Neural cell (in vitro differentiated cells): ENCODE measurements at regions not wholly inside any gene's neighbourhood (a gene's known extent, or its start where the extent isn't known, plus 50 kb on each side); places are given as distances from the start of the nearest gene placed in this dataset.

ENCODE experiments used
- H2AFZ ChIP-seq: fragments of 200-600, 300-800 bp; sonication (generic), shearing (Covaris generic); 2 replicates; pipeline ENCODE4 v1.6.0; 2014; ENCODE audit warnings: low read depth, mild to moderate bottlenecking, antibody characterized with exemption, low read length, moderate library complexity
- H3F3A ChIP-seq: fragments of 200-600 bp; shearing (Covaris generic); 2 replicates; pipeline ENCODE4 v1.6.1; 2016; ENCODE audit warnings: mild to moderate bottlenecking, moderate library complexity, mixed read lengths, antibody characterized with exemption, low read length; ENCODE audit not compliant: insufficient read depth, poor library complexity, severe bottlenecking
- H3K27ac ChIP-seq: fragments of 200-600, 300-800 bp; sonication (generic), shearing (Covaris generic); 2 replicates; pipeline ENCODE4 v1.5.1; 2014; ENCODE audit warnings: mild to moderate bottlenecking, low read length, moderate library complexity
- H3K27me3 ChIP-seq: fragments of 300-800, 200-600 bp; sonication (generic), shearing (Covaris generic); 2 replicates; pipeline ENCODE4 v1.6.0; 2014; ENCODE audit warnings: mild to moderate bottlenecking, low read depth, low read length, moderate library complexity; ENCODE audit not compliant: insufficient read depth
- H3K36me3 ChIP-seq: fragments of 300-800, 200-600 bp; sonication (generic), shearing (Covaris generic); 2 replicates; pipeline ENCODE4 v1.5.1; 2014; ENCODE audit warnings: mild to moderate bottlenecking, antibody characterized with exemption, low read length, moderate library complexity; ENCODE audit not compliant: insufficient read depth
- H3K4me2 ChIP-seq: fragments of 300-800, 200-600 bp; sonication (generic), shearing (Covaris generic); 2 replicates; pipeline ENCODE4 v1.6.0; 2014; ENCODE audit warnings: mild to moderate bottlenecking, low read length
- H3K4me3 ChIP-seq: fragments of 300-800, 200-600 bp; sonication (generic), shearing (Covaris generic); 2 replicates; pipeline ENCODE4 v1.5.1; 2014; ENCODE audit warnings: mild to moderate bottlenecking, low read length, moderate library complexity
- H3K79me2 ChIP-seq: fragments of 200-600 bp; shearing (Covaris generic); replicated peaks from 2 replicates; pipeline ENCODE4 v1.6.0; 2014; ENCODE audit warnings: mild to moderate bottlenecking, low read length, moderate library complexity; ENCODE audit not compliant: insufficient read depth
- H3K9ac ChIP-seq: fragments of 300-800, 200-600 bp; sonication (generic), shearing (Covaris generic); 2 replicates; pipeline ENCODE4 v1.6.1; 2016; ENCODE audit warnings: mild to moderate bottlenecking, low read length, mixed read lengths
- H3K9me2 ChIP-seq: fragments of 200-600 bp; shearing (Covaris generic); 2 replicates; pipeline ENCODE4 v1.6.1; 2016; ENCODE audit warnings: mild to moderate bottlenecking, low read length, mixed read lengths; ENCODE audit not compliant: insufficient read depth
- H3K9me3 ChIP-seq: fragments of 200-600, 300-800 bp; sonication (generic), shearing (Covaris generic); 2 replicates; pipeline ENCODE4 v1.6.1; 2016; ENCODE audit warnings: mild to moderate bottlenecking, mixed run types, low read length, moderate library complexity, mixed read lengths
- H4K20me1 ChIP-seq: fragments of 200-600 bp; shearing (Covaris generic); 2 replicates; pipeline ENCODE4 v1.6.1; 2016; ENCODE audit warnings: mild to moderate bottlenecking, mixed run types; ENCODE audit not compliant: insufficient read depth
- EP300 ChIP-seq: fragments of 450-650 bp; conservative IDR thresholded peaks from 2 replicates; pipeline ENCODE4 v1.6.1; 2014; ENCODE audit warnings: antibody characterized with exemption, mild to moderate bottlenecking, moderate library complexity; ENCODE audit not compliant: poor library complexity, severe bottlenecking
- EZH2 ChIP-seq: fragments of 200-600, 300-800 bp; shearing (Covaris generic), sonication (generic); IDR thresholded peaks from 2 replicates; pipeline ENCODE4 v1.6.1; 2014; ENCODE audit warnings: antibody characterized with exemption, low read length, borderline replicate concordance, mild to moderate bottlenecking; ENCODE audit not compliant: insufficient read depth, poor library complexity, severe bottlenecking
- MXI1 ChIP-seq: fragments of 450-650 bp; conservative IDR thresholded peaks from 2 replicates; pipeline ENCODE4 v1.6.1; 2014; ENCODE audit warnings: antibody characterized with exemption, mild to moderate bottlenecking; ENCODE audit not compliant: poor library complexity, severe bottlenecking
- POLR2AphosphoS5 ChIP-seq: IDR thresholded peaks from 2 replicates; pipeline ENCODE4 v1.6.1; 2012
- RAD21 ChIP-seq: fragments of 450-650 bp; conservative IDR thresholded peaks from 2 replicates; pipeline ENCODE4 v1.6.1; 2014; ENCODE audit warnings: antibody characterized with exemption, mild to moderate bottlenecking, moderate library complexity
- SMC3 ChIP-seq: fragments of 450-650 bp; conservative IDR thresholded peaks from 2 replicates; pipeline ENCODE4 v1.6.1; 2014; ENCODE audit warnings: antibody characterized with exemption, mild to moderate bottlenecking, moderate library complexity; ENCODE audit not compliant: poor library complexity
- TAF1 ChIP-seq: IDR thresholded peaks from 2 replicates; pipeline ENCODE4 v1.6.1; 2012; ENCODE audit warnings: low read depth
- TF ChIP-seq, protein P1 (sequence below): fragments of 450-650 bp; IDR thresholded peaks from 2 replicates; pipeline ENCODE4 v1.5.1; 2014; ENCODE audit warnings: antibody characterized with exemption, mild to moderate bottlenecking, moderate library complexity; ENCODE audit not compliant: poor library complexity, severe bottlenecking
- TF ChIP-seq, protein P2 (sequence below): IDR thresholded peaks from 2 replicates; pipeline ENCODE4 v1.6.1; 2012; ENCODE audit warnings: borderline replicate concordance

DNA sequence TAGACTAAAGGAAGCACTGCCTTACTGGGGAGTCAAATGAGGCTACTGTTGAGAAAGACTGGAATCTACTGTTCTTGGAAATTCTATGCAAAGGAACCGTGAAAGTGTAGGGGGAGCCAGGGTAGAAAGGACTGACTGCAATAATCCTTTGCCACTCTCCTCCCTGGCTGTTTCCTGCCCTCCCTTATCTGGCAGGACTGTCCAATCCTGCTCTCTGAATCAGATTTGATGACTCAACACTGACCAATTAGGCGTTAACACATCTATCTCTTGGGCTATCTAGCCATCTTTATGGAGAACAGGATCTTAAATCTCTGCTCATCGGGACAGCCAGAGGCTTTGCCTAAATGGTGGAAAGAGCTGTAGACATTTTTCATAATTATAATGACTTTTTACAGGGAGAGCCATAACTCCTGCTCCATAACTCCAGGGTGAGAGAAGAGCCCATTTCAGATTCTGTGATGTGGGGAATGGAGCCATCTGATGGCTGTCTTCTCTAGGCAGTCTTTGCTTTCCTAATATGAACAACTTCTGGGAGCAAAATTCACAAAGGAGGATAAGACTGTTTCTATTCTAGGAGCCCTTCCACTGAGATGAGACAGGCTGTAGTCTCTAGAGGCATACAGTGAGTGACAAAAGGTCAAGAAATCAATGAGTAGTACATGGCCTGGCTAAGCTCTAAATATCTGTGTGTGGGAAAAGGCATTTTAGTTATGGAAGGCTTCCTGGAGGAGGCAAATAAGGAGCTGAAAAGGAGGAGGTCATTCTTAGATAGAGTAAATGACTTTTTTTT is 68.9 kb upstream of the CISTR start:
- H3K27ac ChIP-seq: no peak overlapping the region
- H3K27me3 ChIP-seq: no peaks in the 10 kb centered on the region
- H3K79me2 ChIP-seq: no peaks in the 10 kb centered on the region
- H3K9me3 ChIP-seq: no peaks in the 10 kb centered on the region
- no peak overlapping the region for H3K4me2 ChIP-seq
- no peaks in the 10 kb centered on the region for H4K20me1 ChIP-seq
- H2AFZ ChIP-seq: no peak overlapping the region
- no peaks in the 10 kb centered on the region for H3K9me2 ChIP-seq
- no peak overlapping the region for H3K4me3 ChIP-seq
- no peaks in the 10 kb centered on the region for H3F3A ChIP-seq
- TF ChIP-seq MXI1 (no peak), POLR2AphosphoS5 (no peak), SMC3 (no peak), EP300 (no peak), TAF1 (no peak), EZH2 (no peak), RAD21 (no peak)
- TF ChIP-seq, protein P1, sequence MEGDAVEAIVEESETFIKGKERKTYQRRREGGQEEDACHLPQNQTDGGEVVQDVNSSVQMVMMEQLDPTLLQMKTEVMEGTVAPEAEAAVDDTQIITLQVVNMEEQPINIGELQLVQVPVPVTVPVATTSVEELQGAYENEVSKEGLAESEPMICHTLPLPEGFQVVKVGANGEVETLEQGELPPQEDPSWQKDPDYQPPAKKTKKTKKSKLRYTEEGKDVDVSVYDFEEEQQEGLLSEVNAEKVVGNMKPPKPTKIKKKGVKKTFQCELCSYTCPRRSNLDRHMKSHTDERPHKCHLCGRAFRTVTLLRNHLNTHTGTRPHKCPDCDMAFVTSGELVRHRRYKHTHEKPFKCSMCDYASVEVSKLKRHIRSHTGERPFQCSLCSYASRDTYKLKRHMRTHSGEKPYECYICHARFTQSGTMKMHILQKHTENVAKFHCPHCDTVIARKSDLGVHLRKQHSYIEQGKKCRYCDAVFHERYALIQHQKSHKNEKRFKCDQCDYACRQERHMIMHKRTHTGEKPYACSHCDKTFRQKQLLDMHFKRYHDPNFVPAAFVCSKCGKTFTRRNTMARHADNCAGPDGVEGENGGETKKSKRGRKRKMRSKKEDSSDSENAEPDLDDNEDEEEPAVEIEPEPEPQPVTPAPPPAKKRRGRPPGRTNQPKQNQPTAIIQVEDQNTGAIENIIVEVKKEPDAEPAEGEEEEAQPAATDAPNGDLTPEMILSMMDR: no peak
- TF ChIP-seq, protein P2, sequence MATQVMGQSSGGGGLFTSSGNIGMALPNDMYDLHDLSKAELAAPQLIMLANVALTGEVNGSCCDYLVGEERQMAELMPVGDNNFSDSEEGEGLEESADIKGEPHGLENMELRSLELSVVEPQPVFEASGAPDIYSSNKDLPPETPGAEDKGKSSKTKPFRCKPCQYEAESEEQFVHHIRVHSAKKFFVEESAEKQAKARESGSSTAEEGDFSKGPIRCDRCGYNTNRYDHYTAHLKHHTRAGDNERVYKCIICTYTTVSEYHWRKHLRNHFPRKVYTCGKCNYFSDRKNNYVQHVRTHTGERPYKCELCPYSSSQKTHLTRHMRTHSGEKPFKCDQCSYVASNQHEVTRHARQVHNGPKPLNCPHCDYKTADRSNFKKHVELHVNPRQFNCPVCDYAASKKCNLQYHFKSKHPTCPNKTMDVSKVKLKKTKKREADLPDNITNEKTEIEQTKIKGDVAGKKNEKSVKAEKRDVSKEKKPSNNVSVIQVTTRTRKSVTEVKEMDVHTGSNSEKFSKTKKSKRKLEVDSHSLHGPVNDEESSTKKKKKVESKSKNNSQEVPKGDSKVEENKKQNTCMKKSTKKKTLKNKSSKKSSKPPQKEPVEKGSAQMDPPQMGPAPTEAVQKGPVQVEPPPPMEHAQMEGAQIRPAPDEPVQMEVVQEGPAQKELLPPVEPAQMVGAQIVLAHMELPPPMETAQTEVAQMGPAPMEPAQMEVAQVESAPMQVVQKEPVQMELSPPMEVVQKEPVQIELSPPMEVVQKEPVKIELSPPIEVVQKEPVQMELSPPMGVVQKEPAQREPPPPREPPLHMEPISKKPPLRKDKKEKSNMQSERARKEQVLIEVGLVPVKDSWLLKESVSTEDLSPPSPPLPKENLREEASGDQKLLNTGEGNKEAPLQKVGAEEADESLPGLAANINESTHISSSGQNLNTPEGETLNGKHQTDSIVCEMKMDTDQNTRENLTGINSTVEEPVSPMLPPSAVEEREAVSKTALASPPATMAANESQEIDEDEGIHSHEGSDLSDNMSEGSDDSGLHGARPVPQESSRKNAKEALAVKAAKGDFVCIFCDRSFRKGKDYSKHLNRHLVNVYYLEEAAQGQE: no peak
- H3K36me3 ChIP-seq: no peaks in the 10 kb centered on the region
- no peak overlapping the region for H3K9ac ChIP-seq

DNA sequence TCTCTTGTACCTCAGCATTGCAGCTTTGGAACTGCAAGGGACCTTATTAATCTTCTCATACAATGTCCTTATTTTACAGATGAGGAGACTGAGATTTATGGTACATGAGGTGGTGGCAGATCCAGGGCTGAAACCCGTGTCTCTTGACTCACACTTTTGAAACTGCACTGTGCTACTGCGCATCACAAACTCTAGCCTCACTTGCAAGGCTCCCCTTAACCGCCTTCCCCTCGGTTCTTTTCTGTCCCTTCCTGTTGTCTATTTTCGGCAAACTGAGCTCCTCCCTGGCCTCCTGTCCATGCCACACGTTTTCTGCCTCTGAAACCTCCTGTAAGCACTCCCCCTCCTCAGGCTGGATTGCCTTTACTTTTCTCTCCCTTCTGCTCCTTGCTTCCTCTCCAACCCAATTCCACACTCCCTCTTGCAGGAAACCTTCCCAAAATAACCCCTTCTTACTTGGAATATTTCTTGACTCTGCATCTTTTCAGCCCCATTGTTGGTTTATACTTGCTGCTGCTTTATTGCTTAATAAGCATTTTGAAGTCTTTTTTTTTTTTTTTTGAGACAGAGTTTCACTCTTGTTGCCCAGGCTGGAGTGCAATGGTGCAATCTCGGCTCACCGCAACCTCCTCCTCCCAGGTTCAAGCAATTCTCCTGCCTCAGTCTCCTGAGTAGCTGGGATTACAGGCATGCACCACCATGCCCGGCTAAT is 72.4 kb upstream of the CISTR start:
- Histone ChIP-seq H3K9ac (no peak overlapping the region), H2AFZ (no peak overlapping the region), H3K79me2 (no peaks in the 10 kb centered on the region), H3K4me2 (no peak overlapping the region), H3K9me3 (no peaks in the 10 kb centered on the region), H3K4me3 (no peak overlapping the region), H3F3A (no peaks in the 10 kb centered on the region), H3K9me2 (no peaks in the 10 kb centered on the region), H3K36me3 (no peaks in the 10 kb centered on the region), H4K20me1 (no peaks in the 10 kb centered on the region), H3K27ac (no peak overlapping the region), H3K27me3 (no peaks in the 10 kb centered on the region)
- TF ChIP-seq POLR2AphosphoS5: no peak
- TF ChIP-seq TAF1: no peak
- TF ChIP-seq, protein P1: no peak
- no peak for TF ChIP-seq EP300
- no peak for TF ChIP-seq EZH2
- no peak for TF ChIP-seq SMC3
- TF ChIP-seq MXI1: no peak
- TF ChIP-seq, protein P2: no peak
- no peak for TF ChIP-seq RAD21
